ENCODE measurements at regions not wholly inside any gene's neighbourhood (a gene's known extent, or its start where the extent isn't known, plus 50 kb on each side); places are given as distances from the start of the nearest gene placed in this dataset.
A peak's percentile ranks its signal among the peaks of the same experiment; 100 is the strongest.

GRCh38 chr20:37643400-37643799 lies 50.4 kb upstream of the CTNNBL1 start:
- DNase-seq (ENCODE audit: low read depth): no peak
- Histone ChIP-seq H3K36me3 (ENCODE audit: control insufficient read depth, insufficient read depth, low read length) (no peaks in the 10 kb centered on the region), H3K27me3 (ENCODE audit: control insufficient read depth, insufficient read depth, low read length) (peaks cover 11% of the 10 kb centered on the region), H3K4me3 (ENCODE audit: low read depth, low read length) (no peak overlapping the region)
- no peak for TF ChIP-seq CTCF (IDR thresholded peaks at IDR 0.05; ENCODE audit: insufficient read depth, low read length, severe bottlenecking)
- peak; percentile 55 for FAIRE-seq

GRCh38 chr20:37642246-37642645 lies 51.6 kb upstream of the CTNNBL1 start:
- no peak for TF ChIP-seq CTCF (IDR thresholded peaks at IDR 0.05; ENCODE audit: insufficient read depth, low read length, severe bottlenecking)
- Histone ChIP-seq H3K4me3 (ENCODE audit: low read depth, low read length) (no peak overlapping the region), H3K36me3 (ENCODE audit: control insufficient read depth, insufficient read depth, low read length) (no peaks in the 10 kb centered on the region), H3K27me3 (ENCODE audit: control insufficient read depth, insufficient read depth, low read length) (peaks cover 11% of the 10 kb centered on the region)
- no peak for FAIRE-seq
- no peak for DNase-seq (ENCODE audit: low read depth)

GRCh38 chr20:37640600-37641561 lies 52.9 kb upstream of the CTNNBL1 start:
- DNase-seq (ENCODE audit: low read depth) (no peak), FAIRE-seq (no peak)
- Histone ChIP-seq H3K4me3 (ENCODE audit: low read depth, low read length) (no peak overlapping the region), H3K36me3 (ENCODE audit: control insufficient read depth, insufficient read depth, low read length) (no peaks in the 10 kb centered on the region), H3K27me3 (ENCODE audit: control insufficient read depth, insufficient read depth, low read length) (peaks cover 11% of the 10 kb centered on the region)
- TF ChIP-seq CTCF (IDR thresholded peaks at IDR 0.05; ENCODE audit: insufficient read depth, low read length, severe bottlenecking): no peak

- Histone ChIP-seq H3K36me3 (ENCODE audit: control insufficient read depth, insufficient read depth, low read length) (no peaks in the 10 kb centered on the region), H3K27me3 (ENCODE audit: control insufficient read depth, insufficient read depth, low read length) (peaks cover 6% of the 10 kb centered on the region), H3K4me3 (ENCODE audit: low read depth, low read length) (no peak overlapping the region)
- TF ChIP-seq CTCF (IDR thresholded peaks at IDR 0.05; ENCODE audit: insufficient read depth, low read length, severe bottlenecking): no peak
- FAIRE-seq (no peak), DNase-seq (ENCODE audit: low read depth) (no peak)
These were observed 55.3 kb upstream of the CTNNBL1 start for GRCh38 chr20:37638527-37638926.

- DNase-seq (ENCODE audit: low read depth) (no peak), FAIRE-seq (no peak)
- peaks cover 2% of the 10 kb centered on the region for H3K27me3 ChIP-seq (ENCODE audit: control insufficient read depth, insufficient read depth, low read length)
- no peak for TF ChIP-seq CTCF (IDR thresholded peaks at IDR 0.05; ENCODE audit: insufficient read depth, low read length, severe bottlenecking)
- H3K4me3 ChIP-seq (ENCODE audit: low read depth, low read length): no peak overlapping the region
- no peaks in the 10 kb centered on the region for H3K36me3 ChIP-seq (ENCODE audit: control insufficient read depth, insufficient read depth, low read length)
These were observed 56.9 kb upstream of the CTNNBL1 start for GRCh38 chr20:37636977-37637376.

All from bronchial epithelial cell (primary cell).